ENCODE measurements at regions not wholly inside any gene's neighbourhood (a gene's known extent, or its start where the extent isn't known, plus 50 kb on each side); places are given as distances from the start of the nearest gene placed in this dataset.

DNA sequence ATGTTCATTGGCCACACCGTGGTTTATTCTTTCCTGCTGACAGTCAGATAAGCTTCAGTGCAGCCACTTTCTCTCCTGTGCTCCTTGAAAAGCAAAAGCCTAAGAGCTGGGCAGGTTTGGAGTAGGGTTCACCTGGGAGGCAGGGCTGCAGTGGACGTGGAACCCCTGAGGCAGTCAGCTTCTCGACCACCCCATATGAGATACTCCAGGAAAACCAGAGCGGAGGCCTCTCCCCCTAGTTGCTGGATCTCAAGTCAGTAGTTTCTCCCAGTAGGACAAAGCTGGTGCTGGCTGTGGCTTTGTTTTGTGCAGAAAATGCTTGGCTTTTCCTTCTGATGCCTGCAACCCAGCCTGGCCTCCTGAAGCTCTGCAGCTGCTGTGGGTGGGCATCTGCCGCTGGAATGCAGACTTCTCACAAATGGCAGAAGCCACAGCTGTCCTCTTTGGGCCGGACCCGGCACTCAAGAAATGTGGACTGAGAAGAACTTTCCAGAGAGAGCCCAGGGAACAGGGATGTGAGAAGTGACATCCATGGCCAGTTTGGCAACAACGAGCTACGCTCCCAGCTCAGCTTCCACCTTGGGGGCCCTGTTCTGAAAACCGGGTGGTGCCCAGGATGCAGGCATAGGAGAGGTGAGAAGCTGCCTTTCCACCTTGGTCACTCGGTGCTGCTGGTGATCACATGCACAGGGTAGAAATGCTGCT lies 276.6 kb upstream of the TCERG1L start:
- DNase-seq (ENCODE audit: low spot score in 2 of 2) = no peak

GRCh38 chr10:131588704-131589220 lies 277.2 kb upstream of the TCERG1L start:
- 82 to 86% methylated on average over 11 of the region's 11 CpGs for WGBS, 2 donors
- Histone ChIP-seq H3K4me3 (no peak overlapping the region), H3K27ac (no peak overlapping the region), H3K36me3 (no peaks in the 10 kb centered on the region), H3K4me1 (no peaks in the 10 kb centered on the region), H3K9me3 (peaks cover 0 to 9% (median 0%) of the 10 kb centered on the region in 4 donors), H3K27me3 (no peaks in the 10 kb centered on the region)
- TF ChIP-seq POLR2A (IDR thresholded peaks at IDR 0.05) (no peak), CTCF (IDR thresholded peaks at IDR 0.05) (no peak), EP300 (IDR thresholded peaks at IDR 0.05) (no peak)
- no peak for DNase-seq (ENCODE audit: low spot score in 2 of 2)

More for the DNA sequence above, 276.6 kb upstream of the TCERG1L start:
- H3K27ac ChIP-seq = no peak overlapping the region
- H3K4me1 ChIP-seq = no peaks in the 10 kb centered on the region
- no peak overlapping the region for H3K4me3 ChIP-seq
- 80 to 85% methylated on average over 11 of the region's 11 CpGs for WGBS, 2 donors
- H3K9me3 ChIP-seq = peaks cover 0 to 9% (median 0%) of the 10 kb centered on the region in 4 donors
- no peak for TF ChIP-seq CTCF (IDR thresholded peaks at IDR 0.05)
- no peak for TF ChIP-seq POLR2A (IDR thresholded peaks at IDR 0.05)
- no peak for TF ChIP-seq EP300 (IDR thresholded peaks at IDR 0.05)
- no peaks in the 10 kb centered on the region for H3K36me3 ChIP-seq
- H3K27me3 ChIP-seq = no peaks in the 10 kb centered on the region

- TF ChIP-seq POLR2A (IDR thresholded peaks at IDR 0.05) (no peak), EP300 (IDR thresholded peaks at IDR 0.05) (no peak), CTCF (IDR thresholded peaks at IDR 0.05) (no peak)
- H3K36me3 ChIP-seq = no peaks in the 10 kb centered on the region
- no peaks in the 10 kb centered on the region for H3K27me3 ChIP-seq
- no peaks in the 10 kb centered on the region for H3K4me1 ChIP-seq
- H3K4me3 ChIP-seq = no peak overlapping the region
- no peak overlapping the region for H3K27ac ChIP-seq
- H3K9me3 ChIP-seq = peaks cover 0 to 9% (median 0%) of the 10 kb centered on the region in 4 donors
- no peak for DNase-seq (ENCODE audit: low spot score in 2 of 2)
- 91 to 92% methylated on average over 1 of the region's 1 CpG for WGBS, 2 donors
These were observed 279.0 kb upstream of the TCERG1L start for GRCh38 chr10:131590567-131590966.

GRCh38 chr10:131591936-131592335 lies 280.4 kb upstream of the TCERG1L start:
- no peak overlapping the region for H3K4me3 ChIP-seq
- peaks cover 0 to 4% (median 0%) of the 10 kb centered on the region in 4 donors for H3K9me3 ChIP-seq
- no peaks in the 10 kb centered on the region for H3K4me1 ChIP-seq
- no peak overlapping the region for H3K27ac ChIP-seq
- no peak for DNase-seq (ENCODE audit: low spot score in 2 of 2)
- no peaks in the 10 kb centered on the region for H3K36me3 ChIP-seq
- no peak for TF ChIP-seq EP300 (IDR thresholded peaks at IDR 0.05)
- TF ChIP-seq POLR2A (IDR thresholded peaks at IDR 0.05) = no peak
- TF ChIP-seq CTCF (IDR thresholded peaks at IDR 0.05) = no peak
- no peaks in the 10 kb centered on the region for H3K27me3 ChIP-seq

GRCh38 chr10:131609176-131609575 lies 291.6 kb upstream of the PPP2R2D start:
- TF ChIP-seq CTCF (IDR thresholded peaks at IDR 0.05) = no peak
- no peak for TF ChIP-seq POLR2A (IDR thresholded peaks at IDR 0.05)
- no peak for TF ChIP-seq EP300 (IDR thresholded peaks at IDR 0.05)
- H3K9me3 ChIP-seq = peaks cover 0 to 33% (median 4%) of the 10 kb centered on the region in 4 donors
- DNase-seq (ENCODE audit: low spot score in 2 of 2) = no peak
- H3K27ac ChIP-seq = no peak overlapping the region
- 67 to 79% methylated on average over 11 to 12 of the region's 12 CpGs for WGBS, 2 donors
- H3K4me1 ChIP-seq = no peaks in the 10 kb centered on the region
- H3K4me3 ChIP-seq = no peak overlapping the region
- H3K36me3 ChIP-seq = no peaks in the 10 kb centered on the region
- H3K27me3 ChIP-seq = no peaks in the 10 kb centered on the region
